ENCODE measurements at regions not wholly inside any gene's neighbourhood (a gene's known extent, or its start where the extent isn't known, plus 50 kb on each side); places are given as distances from the start of the nearest gene placed in this dataset.
"Not testable (repeated sequence)": the region's sequence is repeated elsewhere in the genome, so short reads cannot be mapped to it uniquely, and the experiment has no call there.

DNA sequence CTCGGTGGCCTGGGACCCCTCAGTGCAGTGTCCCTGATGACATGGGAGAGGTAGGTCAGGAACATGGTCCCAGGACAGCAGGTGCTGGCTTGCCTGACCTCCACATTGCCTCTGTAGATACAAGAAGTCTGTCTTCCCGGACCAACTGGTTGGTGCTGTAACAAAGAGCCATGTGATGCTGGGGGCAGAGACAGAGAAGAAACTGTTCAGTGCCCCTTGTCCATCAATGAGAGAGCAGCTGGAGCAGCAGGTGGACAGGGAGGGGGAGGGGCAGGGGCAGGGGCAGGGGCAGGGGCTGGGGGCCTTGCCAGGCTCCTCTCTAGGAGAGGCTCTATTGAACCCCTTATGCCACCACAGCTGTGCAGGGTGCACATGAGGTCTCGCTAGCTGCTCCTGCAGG is 191.8 kb downstream of the KLRB1 start:
- intact Hi-C loops (cut with DNase I; ENCODE audit: low total_unique reads); H3K4me1 ChIP-seq; DNase-seq; H3K9me3 ChIP-seq; ATAC-seq; H3K27me3 ChIP-seq; in situ Hi-C loops (cut with MboI; ENCODE audit: low sequenced_read_pairs in 4 of 4); H3K4me3 ChIP-seq; H3K36me3 ChIP-seq; H3K27ac ChIP-seq: not testable (repeated sequence)

DNA sequence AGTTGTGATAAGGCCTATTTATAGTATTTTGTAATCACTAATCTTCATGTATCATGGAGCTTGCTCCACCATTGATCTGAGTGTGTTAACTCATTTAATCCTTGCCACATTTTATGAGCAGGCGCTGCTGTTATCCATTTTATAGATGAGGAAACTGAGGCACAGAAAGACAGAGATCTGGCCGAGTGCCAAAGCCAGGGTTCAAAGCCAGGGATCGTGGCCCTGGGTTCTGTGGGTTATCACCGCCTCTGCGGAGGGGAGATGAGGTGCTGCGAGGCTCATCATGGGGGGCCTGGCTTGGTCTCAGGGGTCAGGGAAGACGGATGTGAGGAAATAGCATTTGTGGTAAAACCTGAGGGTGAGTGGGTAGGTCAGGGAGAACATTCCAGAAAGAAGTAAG is 193.9 kb downstream of the KLRB1 start:
- H3K9me3 ChIP-seq; ATAC-seq; in situ Hi-C loops (cut with MboI; ENCODE audit: low sequenced_read_pairs in 4 of 4); H3K27me3 ChIP-seq; H3K27ac ChIP-seq; DNase-seq; intact Hi-C loops (cut with DNase I; ENCODE audit: low total_unique reads); H3K4me1 ChIP-seq; H3K4me3 ChIP-seq; H3K36me3 ChIP-seq: not testable (repeated sequence)

DNA sequence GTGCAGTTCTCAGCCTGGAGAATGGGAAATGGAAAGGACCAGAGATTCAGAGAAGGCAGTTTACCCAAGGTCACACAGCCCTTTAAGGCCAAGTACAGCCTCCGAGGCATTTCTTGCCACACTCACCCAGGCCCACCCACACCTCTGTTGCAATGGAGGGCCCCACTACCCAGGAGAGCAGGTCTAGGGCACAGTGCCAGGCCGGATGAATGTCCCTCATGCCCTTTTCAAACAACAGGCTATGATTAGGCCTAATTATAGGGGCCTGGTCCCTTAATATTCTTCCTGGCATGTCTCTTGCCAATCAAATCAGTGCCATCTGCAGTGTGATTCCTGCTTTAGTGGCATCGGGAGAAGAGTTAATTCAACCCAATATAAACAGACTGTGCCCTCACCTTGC is 195.3 kb downstream of the KLRB1 start:
- DNase-seq; H3K4me3 ChIP-seq; in situ Hi-C loops (cut with MboI; ENCODE audit: low sequenced_read_pairs in 4 of 4); intact Hi-C loops (cut with DNase I; ENCODE audit: low total_unique reads); H3K4me1 ChIP-seq; H3K27me3 ChIP-seq; H3K9me3 ChIP-seq; ATAC-seq; H3K27ac ChIP-seq; H3K36me3 ChIP-seq: not testable (repeated sequence)

DNA sequence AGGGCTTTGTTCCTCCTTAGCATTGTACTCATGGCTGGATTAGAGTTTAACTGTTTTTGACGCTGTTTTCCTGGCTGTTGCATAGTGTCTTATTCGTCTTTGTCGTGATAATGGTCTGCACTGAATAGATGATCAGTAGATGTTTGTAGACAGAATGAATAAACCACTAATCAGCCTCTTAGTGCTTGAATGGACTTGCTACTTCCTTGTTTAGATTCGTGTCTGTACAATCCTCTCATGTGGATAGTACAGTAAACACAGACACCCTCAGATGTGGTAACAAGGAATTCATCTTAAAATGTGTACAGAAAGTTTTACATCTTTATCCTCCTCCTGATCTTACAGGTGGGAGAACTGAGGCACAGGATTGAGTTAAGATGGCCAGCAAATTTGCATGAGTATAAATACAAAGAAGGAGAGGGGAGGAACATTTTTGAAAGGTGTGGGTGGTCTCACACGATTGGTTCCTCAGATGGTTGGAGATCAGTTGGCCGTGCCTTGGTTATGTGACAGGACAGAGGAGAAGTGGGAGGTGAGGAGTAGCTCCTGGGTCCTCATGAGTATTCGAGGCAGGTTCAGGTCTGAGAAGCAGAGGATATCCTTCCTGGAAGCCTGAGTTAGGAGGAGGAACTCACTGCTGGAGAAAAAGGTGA is 196.0 kb downstream of the KLRB1 start:
- H3K4me1 ChIP-seq; H3K4me3 ChIP-seq; in situ Hi-C loops (cut with MboI; ENCODE audit: low sequenced_read_pairs in 4 of 4); H3K27me3 ChIP-seq; H3K9me3 ChIP-seq; DNase-seq; ATAC-seq; intact Hi-C loops (cut with DNase I; ENCODE audit: low total_unique reads); H3K36me3 ChIP-seq; H3K27ac ChIP-seq: not testable (repeated sequence)

DNA sequence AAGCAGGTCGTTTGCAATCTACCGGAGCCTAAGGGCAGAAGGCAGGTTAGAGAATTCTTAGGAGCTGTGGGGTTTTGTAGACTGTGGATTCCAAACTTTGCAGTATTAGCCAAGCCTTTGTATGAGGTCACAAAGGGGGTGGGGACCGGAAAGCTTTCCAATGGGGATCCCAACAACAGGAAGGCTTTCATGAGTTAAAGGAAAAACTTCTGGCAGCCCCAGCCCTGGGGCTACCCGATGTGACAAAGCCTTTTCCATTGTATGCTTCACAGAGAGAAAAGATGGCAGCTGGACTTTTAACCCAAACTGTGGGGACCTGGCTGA is 199.2 kb upstream of the PZP start:
- Histone ChIP-seq H3K4me3 (peak overlapping the region; percentile 12 to 33 (median 24)), H3K27ac (peak overlapping the region in 1 of 4 donors; percentile 62)
- H3K9me3 ChIP-seq; DNase-seq; H3K27me3 ChIP-seq; in situ Hi-C loops (cut with MboI; ENCODE audit: low sequenced_read_pairs in 4 of 4); H3K36me3 ChIP-seq; ATAC-seq; H3K4me1 ChIP-seq; intact Hi-C loops (cut with DNase I; ENCODE audit: low total_unique reads): not testable (repeated sequence)

DNA sequence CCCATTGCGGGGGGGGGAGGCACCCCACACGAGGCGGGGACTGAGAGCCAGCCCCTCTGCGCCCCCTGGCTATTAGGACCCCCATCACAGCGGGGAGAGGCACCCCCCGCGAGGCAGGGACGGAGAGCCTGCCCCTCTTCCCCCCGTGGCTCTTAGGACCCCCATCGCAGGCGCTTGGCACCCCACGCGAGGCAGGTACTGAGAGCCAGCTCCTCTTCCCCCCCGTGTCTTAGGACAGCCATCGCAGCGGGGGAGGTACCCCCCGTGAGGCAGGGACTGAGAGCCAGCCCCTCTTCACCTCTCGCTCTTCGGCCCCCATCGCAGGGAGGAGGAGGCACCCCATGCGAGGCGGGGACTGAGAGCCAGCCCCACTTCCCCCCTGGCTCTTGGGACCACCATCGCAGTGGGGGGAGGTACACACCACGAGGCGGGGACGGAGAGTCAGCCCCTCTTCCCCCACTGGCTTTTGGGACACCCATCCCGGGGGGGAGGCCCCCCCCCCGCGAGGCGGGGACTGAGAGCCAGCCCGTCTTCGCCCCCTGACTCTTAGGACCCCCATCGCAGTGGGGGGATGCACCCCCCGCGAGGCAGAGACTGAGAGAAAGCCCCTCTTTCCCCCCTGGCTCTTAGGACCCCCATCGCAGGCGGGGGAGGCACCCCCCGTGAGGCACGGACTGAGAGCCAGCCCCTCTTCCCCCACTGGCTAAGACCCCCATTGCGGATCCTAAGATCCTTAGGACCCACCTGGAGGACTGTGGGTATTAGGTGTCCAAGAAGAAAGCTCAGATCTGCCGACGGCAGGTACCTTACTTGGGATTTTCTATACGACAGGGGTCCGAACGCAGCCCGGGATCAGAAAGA is 198.6 kb upstream of the PZP start:
- no peak for DNase-seq
- no peaks in the 10 kb centered on the region for H3K36me3 ChIP-seq
- H3K27ac ChIP-seq, result peak overlapping the region in 1 of 4 donors; percentile 62
- ATAC-seq, result no peak
- no peaks in the 10 kb centered on the region for H3K27me3 ChIP-seq
- H3K9me3 ChIP-seq, result no peaks in the 10 kb centered on the region
- in situ Hi-C loops (cut with MboI; ENCODE audit: low sequenced_read_pairs in 4 of 4), result no loop called here
- intact Hi-C loops (cut with DNase I; ENCODE audit: low total_unique reads), result no loop called here
- TF ChIP-seq POLR2A (IDR thresholded peaks at IDR 0.05) (no peak), CTCF (IDR thresholded peaks at IDR 0.05 in 4 of 5, conservative IDR thresholded peaks at IDR 0.05 in 1 of 5) (no peak)
- peak overlapping the region; percentile 12 to 33 (median 24) for H3K4me3 ChIP-seq
- H3K4me1 ChIP-seq, result no peaks in the 10 kb centered on the region

DNA sequence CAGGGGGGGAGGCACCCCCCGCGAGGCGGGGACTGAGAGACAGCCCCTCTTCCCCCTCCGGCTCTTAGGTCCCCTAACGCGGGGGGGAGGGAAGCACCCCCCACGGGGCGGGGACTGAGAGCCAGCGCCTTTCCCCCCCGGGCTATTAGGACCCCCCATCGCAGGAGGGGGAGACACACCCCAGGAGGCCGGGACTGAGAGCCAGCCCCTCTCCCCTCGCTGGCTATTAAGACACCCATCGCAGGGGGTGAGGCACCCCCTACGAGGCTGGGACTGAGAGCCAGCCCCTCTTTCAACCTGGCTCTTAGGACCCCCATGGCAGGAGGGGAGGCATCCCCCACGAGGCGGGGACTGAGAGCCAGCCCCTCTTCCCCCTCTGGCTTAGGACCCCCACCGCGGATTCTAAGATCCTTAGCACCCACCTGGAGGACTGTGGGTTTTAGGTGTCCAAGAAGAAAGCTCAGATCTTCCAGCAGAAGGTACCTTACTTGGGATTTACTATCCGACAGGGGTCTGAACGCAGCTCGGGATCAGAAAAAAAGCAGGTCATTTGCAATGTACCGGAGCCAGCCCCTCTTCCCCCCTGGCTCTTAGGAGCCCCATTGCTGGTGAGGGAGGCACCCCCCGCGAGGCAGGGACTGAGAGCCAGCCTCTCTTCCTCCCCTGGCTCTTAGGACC is 197.8 kb upstream of the PZP start:
- intact Hi-C loops (cut with DNase I; ENCODE audit: low total_unique reads), result no loop called here
- H3K27ac ChIP-seq, result no peak overlapping the region
- ATAC-seq (no peak), DNase-seq (no peak)
- in situ Hi-C loops (cut with MboI; ENCODE audit: low sequenced_read_pairs in 4 of 4), result no loop called here
- H3K4me3 ChIP-seq, result no peak overlapping the region
- H3K4me1 ChIP-seq, result no peaks in the 10 kb centered on the region
- H3K27me3 ChIP-seq, result no peaks in the 10 kb centered on the region
- no peaks in the 10 kb centered on the region for H3K9me3 ChIP-seq
- no peaks in the 10 kb centered on the region for H3K36me3 ChIP-seq
- TF ChIP-seq POLR2A (IDR thresholded peaks at IDR 0.05), result no peak
- no peak for TF ChIP-seq CTCF (IDR thresholded peaks at IDR 0.05 in 4 of 5, conservative IDR thresholded peaks at IDR 0.05 in 1 of 5)

All from gastrocnemius medialis (tissue), 4 donors.